SU-DHL-6 (cell line): ENCODE measurements at regions not wholly inside any gene's neighbourhood (a gene's known extent, or its start where the extent isn't known, plus 50 kb on each side); places are given as distances from the start of the nearest gene placed in this dataset.

Experiments used
- EZH2phosphoT487 ChIP-seq: fragments of 200-600 bp; sonication (generic), shearing (Covaris generic); conservative IDR thresholded peaks from 2 replicates; pipeline ENCODE4 v1.6.1; 2018; ENCODE audit warnings: mild to moderate bottlenecking, antibody characterized with exemption, low read length, moderate library complexity, mixed read lengths
- TF ChIP-seq, protein P1 (sequence below): fragments of 200-600 bp; sonication (generic); IDR thresholded peaks from one replicate; pipeline ENCODE4 v1.5.1; 2017; ENCODE audit warnings: antibody characterized with exemption, mild to moderate bottlenecking, low read length, moderate library complexity; ENCODE audit not compliant: insufficient read depth, poor library complexity, severe bottlenecking

DNA sequence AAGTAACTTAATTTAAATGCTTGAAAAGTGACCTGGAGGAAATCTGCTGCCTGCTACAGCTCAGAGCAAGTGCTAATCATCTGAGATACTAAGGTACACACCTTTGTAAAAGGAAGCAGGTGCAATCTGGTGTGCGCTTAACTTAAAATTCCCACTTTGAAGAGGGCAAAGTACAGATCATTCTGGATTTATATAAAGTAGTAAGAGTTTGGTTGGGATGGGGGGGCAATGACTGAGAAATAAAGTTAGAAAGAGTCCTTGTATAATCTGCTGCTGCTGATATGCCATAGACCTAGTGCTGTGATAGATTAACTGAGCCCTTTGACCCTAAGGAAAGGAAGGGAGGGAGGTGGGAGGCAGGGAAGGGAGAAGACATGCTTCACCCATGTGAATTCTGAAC, 141.0 kb downstream of the MTNR1A start:
- no peak for TF ChIP-seq EZH2phosphoT487
- TF ChIP-seq, protein P1, sequence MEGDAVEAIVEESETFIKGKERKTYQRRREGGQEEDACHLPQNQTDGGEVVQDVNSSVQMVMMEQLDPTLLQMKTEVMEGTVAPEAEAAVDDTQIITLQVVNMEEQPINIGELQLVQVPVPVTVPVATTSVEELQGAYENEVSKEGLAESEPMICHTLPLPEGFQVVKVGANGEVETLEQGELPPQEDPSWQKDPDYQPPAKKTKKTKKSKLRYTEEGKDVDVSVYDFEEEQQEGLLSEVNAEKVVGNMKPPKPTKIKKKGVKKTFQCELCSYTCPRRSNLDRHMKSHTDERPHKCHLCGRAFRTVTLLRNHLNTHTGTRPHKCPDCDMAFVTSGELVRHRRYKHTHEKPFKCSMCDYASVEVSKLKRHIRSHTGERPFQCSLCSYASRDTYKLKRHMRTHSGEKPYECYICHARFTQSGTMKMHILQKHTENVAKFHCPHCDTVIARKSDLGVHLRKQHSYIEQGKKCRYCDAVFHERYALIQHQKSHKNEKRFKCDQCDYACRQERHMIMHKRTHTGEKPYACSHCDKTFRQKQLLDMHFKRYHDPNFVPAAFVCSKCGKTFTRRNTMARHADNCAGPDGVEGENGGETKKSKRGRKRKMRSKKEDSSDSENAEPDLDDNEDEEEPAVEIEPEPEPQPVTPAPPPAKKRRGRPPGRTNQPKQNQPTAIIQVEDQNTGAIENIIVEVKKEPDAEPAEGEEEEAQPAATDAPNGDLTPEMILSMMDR: no peak
